Sigmoid colon (tissue), 4 donors: ENCODE measurements at regions not wholly inside any gene's neighbourhood (a gene's known extent, or its start where the extent isn't known, plus 50 kb on each side); places are given as distances from the start of the nearest gene placed in this dataset.

Experiments used
- CTCF ChIP-seq, 4 experiments: fragments of 450-650 bp in 3 of 4; fragments of 200-600 bp in 1 of 4; IDR thresholded peaks; one replicate each; pipeline ENCODE4 v1.5.1; 2016 to 2019; ENCODE audit warnings: antibody characterized with exemption in 4 of 4, mild to moderate bottlenecking in 3 of 4, moderate library complexity in 2 of 4
- POLR2A ChIP-seq, 2 donors: fragments of 450-650 bp; IDR thresholded peaks; one replicate each; pipeline ENCODE4 v1.6.1; 2016; ENCODE audit warnings: antibody characterized with exemption in 2 of 2, mild to moderate bottlenecking in 2 of 2, moderate library complexity in 2 of 2
- POLR2AphosphoS5 ChIP-seq, 4 donors: sonication (generic); formaldehyde crosslinking; IDR thresholded peaks; one replicate each; pipeline ENCODE4 v1.6.1; 2017; ENCODE audit warnings: antibody characterized with exemption in 4 of 4

GRCh38 chr6:68167604-68168003 is 467.5 kb upstream of the ADGRB3 start:
- TF ChIP-seq CTCF (IDR thresholded peaks at IDR 0.05): no peak
- no peak for TF ChIP-seq POLR2AphosphoS5 (IDR thresholded peaks at IDR 0.05)
- no peak for TF ChIP-seq POLR2A (IDR thresholded peaks at IDR 0.05)
